ENCODE measurements at regions not wholly inside any gene's neighbourhood (a gene's known extent, or its start where the extent isn't known, plus 50 kb on each side); places are given as distances from the start of the nearest gene placed in this dataset.

GRCh38 chr3:10623578-10624275, 118.3 kb upstream of the ATP2B2 start:
- Histone ChIP-seq H3K4me1 (ENCODE audit: insufficient read depth) (peaks cover 10% of the 10 kb centered on the region; the same call in 1 of the 2 replicates), H2AFZ (no peak overlapping the region), H3K36me3 (ENCODE audit: insufficient read depth) (no peaks in the 10 kb centered on the region), H4K20me1 (replicated peaks; ENCODE audit: insufficient read depth) (no peaks in the 10 kb centered on the region), H3K27ac (ENCODE audit: low read depth) (no peak overlapping the region), H3K4me2 (no peak overlapping the region), H3K27me3 (ENCODE audit: insufficient read depth) (no peaks in the 10 kb centered on the region), H3K4me3 (no peak overlapping the region), H3F3A (replicated peaks; ENCODE audit: low read depth) (no peaks in the 10 kb centered on the region), H3K79me2 (replicated peaks; ENCODE audit: insufficient read depth) (no peaks in the 10 kb centered on the region), H3K9me2 (ENCODE audit: insufficient read depth) (0 out of 2 replicates have a peak, but pooled peaks cover 7% of the 10 kb centered on the region)
- no peak for DNase-seq (ENCODE audit: low spot score)
- TF ChIP-seq, protein P1, sequence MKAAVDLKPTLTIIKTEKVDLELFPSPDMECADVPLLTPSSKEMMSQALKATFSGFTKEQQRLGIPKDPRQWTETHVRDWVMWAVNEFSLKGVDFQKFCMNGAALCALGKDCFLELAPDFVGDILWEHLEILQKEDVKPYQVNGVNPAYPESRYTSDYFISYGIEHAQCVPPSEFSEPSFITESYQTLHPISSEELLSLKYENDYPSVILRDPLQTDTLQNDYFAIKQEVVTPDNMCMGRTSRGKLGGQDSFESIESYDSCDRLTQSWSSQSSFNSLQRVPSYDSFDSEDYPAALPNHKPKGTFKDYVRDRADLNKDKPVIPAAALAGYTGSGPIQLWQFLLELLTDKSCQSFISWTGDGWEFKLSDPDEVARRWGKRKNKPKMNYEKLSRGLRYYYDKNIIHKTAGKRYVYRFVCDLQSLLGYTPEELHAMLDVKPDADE (IDR thresholded peaks at IDR 0.05), result no peak
- TF ChIP-seq JUNB (IDR thresholded peaks at IDR 0.05; ENCODE audit: unreplicated experiment) (no peak), EZH2phosphoT487 (IDR thresholded peaks at IDR 0.05; ENCODE audit: unreplicated experiment) (no peak), ZNF331 (CRISPR knock-in tag; IDR thresholded peaks at IDR 0.05; ENCODE audit: low read depth) (no peak), EZH2 (IDR thresholded peaks at IDR 0.05; ENCODE audit: low read depth, unreplicated experiment) (no peak), ZNF114 (CRISPR knock-in tag; IDR thresholded peaks at IDR 0.05) (no peak), CTCF (conservative IDR thresholded peaks at IDR 0.05; ENCODE audit: low read depth in 2 of 2) (no peak), NANOG (IDR thresholded peaks at IDR 0.05; ENCODE audit: borderline replicate concordance) (no peak), CREB1 (CRISPR knock-in tag; IDR thresholded peaks at IDR 0.05; ENCODE audit: low read depth) (no peak), POLR2AphosphoS5 (IDR thresholded peaks at IDR 0.05; ENCODE audit: low read depth) (no peak), STAT1 (IDR thresholded peaks at IDR 0.05; ENCODE audit: unreplicated experiment) (no peak)
- TF ChIP-seq, protein P2, sequence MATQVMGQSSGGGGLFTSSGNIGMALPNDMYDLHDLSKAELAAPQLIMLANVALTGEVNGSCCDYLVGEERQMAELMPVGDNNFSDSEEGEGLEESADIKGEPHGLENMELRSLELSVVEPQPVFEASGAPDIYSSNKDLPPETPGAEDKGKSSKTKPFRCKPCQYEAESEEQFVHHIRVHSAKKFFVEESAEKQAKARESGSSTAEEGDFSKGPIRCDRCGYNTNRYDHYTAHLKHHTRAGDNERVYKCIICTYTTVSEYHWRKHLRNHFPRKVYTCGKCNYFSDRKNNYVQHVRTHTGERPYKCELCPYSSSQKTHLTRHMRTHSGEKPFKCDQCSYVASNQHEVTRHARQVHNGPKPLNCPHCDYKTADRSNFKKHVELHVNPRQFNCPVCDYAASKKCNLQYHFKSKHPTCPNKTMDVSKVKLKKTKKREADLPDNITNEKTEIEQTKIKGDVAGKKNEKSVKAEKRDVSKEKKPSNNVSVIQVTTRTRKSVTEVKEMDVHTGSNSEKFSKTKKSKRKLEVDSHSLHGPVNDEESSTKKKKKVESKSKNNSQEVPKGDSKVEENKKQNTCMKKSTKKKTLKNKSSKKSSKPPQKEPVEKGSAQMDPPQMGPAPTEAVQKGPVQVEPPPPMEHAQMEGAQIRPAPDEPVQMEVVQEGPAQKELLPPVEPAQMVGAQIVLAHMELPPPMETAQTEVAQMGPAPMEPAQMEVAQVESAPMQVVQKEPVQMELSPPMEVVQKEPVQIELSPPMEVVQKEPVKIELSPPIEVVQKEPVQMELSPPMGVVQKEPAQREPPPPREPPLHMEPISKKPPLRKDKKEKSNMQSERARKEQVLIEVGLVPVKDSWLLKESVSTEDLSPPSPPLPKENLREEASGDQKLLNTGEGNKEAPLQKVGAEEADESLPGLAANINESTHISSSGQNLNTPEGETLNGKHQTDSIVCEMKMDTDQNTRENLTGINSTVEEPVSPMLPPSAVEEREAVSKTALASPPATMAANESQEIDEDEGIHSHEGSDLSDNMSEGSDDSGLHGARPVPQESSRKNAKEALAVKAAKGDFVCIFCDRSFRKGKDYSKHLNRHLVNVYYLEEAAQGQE (IDR thresholded peaks at IDR 0.05; ENCODE audit: unreplicated experiment), result no peak
- TF ChIP-seq, protein P3, sequence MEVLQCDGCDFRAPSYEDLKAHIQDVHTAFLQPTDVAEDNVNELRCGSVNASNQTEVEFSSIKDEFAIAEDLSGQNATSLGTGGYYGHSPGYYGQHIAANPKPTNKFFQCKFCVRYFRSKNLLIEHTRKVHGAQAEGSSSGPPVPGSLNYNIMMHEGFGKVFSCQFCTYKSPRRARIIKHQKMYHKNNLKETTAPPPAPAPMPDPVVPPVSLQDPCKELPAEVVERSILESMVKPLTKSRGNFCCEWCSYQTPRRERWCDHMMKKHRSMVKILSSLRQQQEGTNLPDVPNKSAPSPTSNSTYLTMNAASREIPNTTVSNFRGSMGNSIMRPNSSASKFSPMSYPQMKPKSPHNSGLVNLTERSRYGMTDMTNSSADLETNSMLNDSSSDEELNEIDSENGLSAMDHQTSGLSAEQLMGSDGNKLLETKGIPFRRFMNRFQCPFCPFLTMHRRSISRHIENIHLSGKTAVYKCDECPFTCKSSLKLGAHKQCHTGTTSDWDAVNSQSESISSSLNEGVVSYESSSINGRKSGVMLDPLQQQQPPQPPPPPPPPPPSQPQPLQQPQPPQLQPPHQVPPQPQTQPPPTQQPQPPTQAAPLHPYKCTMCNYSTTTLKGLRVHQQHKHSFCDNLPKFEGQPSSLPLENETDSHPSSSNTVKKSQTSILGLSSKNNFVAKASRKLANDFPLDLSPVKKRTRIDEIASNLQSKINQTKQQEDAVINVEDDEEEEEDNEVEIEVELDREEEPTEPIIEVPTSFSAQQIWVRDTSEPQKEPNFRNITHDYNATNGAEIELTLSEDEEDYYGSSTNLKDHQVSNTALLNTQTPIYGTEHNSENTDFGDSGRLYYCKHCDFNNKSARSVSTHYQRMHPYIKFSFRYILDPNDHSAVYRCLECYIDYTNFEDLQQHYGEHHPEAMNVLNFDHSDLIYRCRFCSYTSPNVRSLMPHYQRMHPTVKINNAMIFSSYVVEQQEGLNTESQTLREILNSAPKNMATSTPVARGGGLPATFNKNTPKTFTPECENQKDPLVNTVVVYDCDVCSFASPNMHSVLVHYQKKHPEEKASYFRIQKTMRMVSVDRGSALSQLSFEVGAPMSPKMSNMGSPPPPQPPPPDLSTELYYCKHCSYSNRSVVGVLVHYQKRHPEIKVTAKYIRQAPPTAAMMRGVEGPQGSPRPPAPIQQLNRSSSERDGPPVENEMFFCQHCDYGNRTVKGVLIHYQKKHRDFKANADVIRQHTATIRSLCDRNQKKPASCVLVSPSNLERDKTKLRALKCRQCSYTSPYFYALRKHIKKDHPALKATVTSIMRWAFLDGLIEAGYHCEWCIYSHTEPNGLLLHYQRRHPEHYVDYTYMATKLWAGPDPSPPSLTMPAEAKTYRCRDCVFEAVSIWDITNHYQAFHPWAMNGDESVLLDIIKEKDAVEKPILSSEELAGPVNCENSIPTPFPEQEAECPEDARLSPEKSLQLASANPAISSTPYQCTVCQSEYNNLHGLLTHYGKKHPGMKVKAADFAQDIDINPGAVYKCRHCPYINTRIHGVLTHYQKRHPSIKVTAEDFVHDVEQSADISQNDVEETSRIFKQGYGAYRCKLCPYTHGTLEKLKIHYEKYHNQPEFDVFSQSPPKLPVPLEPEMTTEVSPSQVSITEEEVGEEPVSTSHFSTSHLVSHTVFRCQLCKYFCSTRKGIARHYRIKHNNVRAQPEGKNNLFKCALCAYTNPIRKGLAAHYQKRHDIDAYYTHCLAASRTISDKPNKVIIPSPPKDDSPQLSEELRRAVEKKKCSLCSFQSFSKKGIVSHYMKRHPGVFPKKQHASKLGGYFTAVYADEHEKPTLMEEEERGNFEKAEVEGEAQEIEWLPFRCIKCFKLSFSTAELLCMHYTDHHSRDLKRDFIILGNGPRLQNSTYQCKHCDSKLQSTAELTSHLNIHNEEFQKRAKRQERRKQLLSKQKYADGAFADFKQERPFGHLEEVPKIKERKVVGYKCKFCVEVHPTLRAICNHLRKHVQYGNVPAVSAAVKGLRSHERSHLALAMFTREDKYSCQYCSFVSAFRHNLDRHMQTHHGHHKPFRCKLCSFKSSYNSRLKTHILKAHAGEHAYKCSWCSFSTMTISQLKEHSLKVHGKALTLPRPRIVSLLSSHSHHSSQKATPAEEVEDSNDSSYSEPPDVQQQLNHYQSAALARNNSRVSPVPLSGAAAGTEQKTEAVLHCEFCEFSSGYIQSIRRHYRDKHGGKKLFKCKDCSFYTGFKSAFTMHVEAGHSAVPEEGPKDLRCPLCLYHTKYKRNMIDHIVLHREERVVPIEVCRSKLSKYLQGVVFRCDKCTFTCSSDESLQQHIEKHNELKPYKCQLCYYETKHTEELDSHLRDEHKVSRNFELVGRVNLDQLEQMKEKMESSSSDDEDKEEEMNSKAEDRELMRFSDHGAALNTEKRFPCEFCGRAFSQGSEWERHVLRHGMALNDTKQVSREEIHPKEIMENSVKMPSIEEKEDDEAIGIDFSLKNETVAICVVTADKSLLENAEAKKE (CRISPR knock-in tag; IDR thresholded peaks at IDR 0.05), result no peak
- Mint-ChIP-seq H3K27me3 (ENCODE audit: insufficient read depth, low read depth, poor library complexity) (peaks cover 5% of the 10 kb centered on the region), H3K4me3 (no peak overlapping the region), H3K9me3 (no peaks in the 10 kb centered on the region), H3K27ac (no peak overlapping the region), H3K4me1 (peaks cover 20% of the 10 kb centered on the region), H3K36me3 (ENCODE audit: low read depth) (no peaks in the 10 kb centered on the region)
- ATAC-seq, result no peak
